ENCODE measurements at regions not wholly inside any gene's neighbourhood (a gene's known extent, or its start where the extent isn't known, plus 50 kb on each side); places are given as distances from the start of the nearest gene placed in this dataset.

DNA sequence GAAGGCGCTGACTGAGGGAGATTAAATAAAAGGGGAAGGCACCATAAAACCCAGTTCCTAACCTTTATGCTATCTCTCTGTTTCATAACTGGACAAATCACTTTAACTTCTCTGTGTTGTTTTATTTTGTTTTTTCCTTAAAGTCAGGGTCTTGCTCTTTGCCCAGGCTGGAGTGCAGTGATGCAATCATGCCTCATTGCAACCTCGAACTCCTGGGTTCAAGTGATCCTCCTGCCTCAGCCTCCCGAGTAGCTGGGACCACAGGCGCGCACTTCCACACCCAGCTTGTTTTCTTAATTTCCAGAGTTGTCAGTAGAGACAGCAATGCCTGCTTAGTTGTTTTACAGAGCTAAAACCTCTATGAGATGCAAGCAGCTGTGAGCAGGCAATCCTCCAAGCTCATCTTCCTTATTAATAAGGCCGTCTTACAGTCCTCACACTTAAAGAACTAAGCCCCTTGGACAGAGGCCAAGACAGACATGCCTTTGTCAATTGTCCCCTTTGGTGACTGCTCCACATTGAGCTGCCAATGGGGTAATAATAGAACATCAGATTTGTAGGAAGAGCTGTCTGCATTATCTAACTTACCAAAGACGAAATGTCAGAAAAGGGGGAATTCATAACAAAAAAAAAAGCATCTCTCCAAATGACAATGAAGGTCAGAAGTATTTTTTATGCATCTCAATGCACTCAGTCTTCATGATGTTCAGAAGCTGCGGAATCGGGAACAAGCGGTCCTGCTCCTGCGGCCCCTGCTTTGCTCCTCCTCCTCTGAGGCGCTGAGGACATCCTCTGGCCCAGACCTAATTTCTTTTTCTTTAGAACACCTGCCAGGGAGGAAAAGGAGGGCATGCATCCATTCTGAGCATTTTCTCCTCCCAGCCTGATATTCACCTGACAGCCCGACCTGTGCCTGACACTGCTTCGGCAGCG is 62.7 kb upstream of the RNF32 start:
- TF ChIP-seq, protein P1, sequence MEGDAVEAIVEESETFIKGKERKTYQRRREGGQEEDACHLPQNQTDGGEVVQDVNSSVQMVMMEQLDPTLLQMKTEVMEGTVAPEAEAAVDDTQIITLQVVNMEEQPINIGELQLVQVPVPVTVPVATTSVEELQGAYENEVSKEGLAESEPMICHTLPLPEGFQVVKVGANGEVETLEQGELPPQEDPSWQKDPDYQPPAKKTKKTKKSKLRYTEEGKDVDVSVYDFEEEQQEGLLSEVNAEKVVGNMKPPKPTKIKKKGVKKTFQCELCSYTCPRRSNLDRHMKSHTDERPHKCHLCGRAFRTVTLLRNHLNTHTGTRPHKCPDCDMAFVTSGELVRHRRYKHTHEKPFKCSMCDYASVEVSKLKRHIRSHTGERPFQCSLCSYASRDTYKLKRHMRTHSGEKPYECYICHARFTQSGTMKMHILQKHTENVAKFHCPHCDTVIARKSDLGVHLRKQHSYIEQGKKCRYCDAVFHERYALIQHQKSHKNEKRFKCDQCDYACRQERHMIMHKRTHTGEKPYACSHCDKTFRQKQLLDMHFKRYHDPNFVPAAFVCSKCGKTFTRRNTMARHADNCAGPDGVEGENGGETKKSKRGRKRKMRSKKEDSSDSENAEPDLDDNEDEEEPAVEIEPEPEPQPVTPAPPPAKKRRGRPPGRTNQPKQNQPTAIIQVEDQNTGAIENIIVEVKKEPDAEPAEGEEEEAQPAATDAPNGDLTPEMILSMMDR (conservative IDR thresholded peaks at IDR 0.05 in 1 of 2, IDR thresholded peaks at IDR 0.05 in 1 of 2; ENCODE audit: low read depth in 1 of 2, low read length in 2 of 2): no peak
- no peak for TF ChIP-seq EZH2 (IDR thresholded peaks at IDR 0.05; ENCODE audit: low read length, missing control alignments)
- H3K27me3 ChIP-seq (ENCODE audit: control insufficient read depth, insufficient read depth, low read length): no peaks in the 10 kb centered on the region

DNA sequence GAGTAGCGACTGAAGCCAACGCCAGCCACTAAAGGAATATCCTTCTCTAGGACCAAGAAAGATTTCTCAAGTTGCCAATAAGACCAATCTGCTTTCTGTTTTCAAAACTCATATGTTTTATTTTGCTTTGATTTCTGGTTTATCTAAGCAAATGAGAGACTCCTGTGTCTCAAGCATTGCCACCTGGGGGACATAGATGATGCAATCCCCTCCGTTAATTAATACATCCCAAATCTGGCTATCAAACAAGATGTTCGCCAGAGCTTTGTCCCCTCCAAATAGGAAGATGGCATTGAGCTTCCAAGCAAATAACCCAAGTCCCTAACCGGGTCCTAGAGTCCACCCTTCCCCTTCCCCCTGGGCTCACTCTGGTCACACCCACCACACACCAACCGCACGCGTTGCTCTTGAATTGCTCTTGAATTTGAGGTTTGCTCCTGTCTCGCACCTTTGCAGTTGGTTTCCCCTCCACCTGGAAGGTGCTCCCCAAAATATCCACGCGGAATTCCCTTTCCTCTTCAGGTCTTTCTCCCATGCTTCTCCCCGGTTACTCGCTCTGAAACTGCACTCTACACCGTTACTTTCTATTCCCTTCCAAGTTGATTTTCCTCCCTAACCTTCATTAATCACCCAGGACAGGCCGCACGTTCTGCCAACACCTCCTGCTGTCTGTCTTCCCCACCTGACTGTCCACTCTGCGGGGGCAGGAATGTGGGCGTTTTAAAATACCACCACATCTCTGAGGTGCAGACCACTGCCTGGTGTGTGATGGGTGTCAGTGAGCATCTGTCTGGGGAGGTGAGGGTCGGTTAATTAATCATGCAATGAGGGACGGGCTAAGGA is 64.1 kb upstream of the RNF32 start:
- Histone ChIP-seq H3K9ac (ENCODE audit: insufficient read depth, low read length) (no peak overlapping the region), H3K79me2 (ENCODE audit: control insufficient read depth, insufficient read depth, low read length) (no peaks in the 10 kb centered on the region), H3K36me3 (ENCODE audit: control insufficient read depth, insufficient read depth, low read length) (no peaks in the 10 kb centered on the region), H3K9me3 (ENCODE audit: control insufficient read depth, insufficient read depth, low read depth, low read length) (no peaks in the 10 kb centered on the region), H3K4me3 (replicated peaks in 1 of 4; ENCODE audit: control extremely low read depth in 1 of 4, insufficient read depth in 1 of 4, low read depth in 3 of 4, low read length in 4 of 4) (no peak overlapping the region), H3K27me3 (ENCODE audit: control insufficient read depth, insufficient read depth, low read length) (no peaks in the 10 kb centered on the region), H3K27ac (ENCODE audit: insufficient read depth, low read length) (no peak overlapping the region), H4K20me1 (ENCODE audit: control insufficient read depth, extremely low read depth, insufficient read depth, low read length) (no peaks in the 10 kb centered on the region), H3K4me2 (ENCODE audit: extremely low read depth, insufficient read depth, low read length) (no peak overlapping the region), H3K4me1 (ENCODE audit: control insufficient read depth, extremely low read depth, insufficient read depth, low read length) (no peaks in the 10 kb centered on the region), H2AFZ (ENCODE audit: low read length) (no peak overlapping the region)
- DNase-seq (ENCODE audit: low read depth in 2 of 2): no peak
- TF ChIP-seq EZH2 (IDR thresholded peaks at IDR 0.05; ENCODE audit: low read length, missing control alignments): no peak
- TF ChIP-seq, protein P1 (conservative IDR thresholded peaks at IDR 0.05 in 1 of 2, IDR thresholded peaks at IDR 0.05 in 1 of 2; ENCODE audit: low read depth in 1 of 2, low read length in 2 of 2): no peak

More for the DNA sequence above, 62.7 kb upstream of the RNF32 start:
- H3K4me1 ChIP-seq (ENCODE audit: control insufficient read depth, extremely low read depth, insufficient read depth, low read length): no peaks in the 10 kb centered on the region
- H3K79me2 ChIP-seq (ENCODE audit: control insufficient read depth, insufficient read depth, low read length): no peaks in the 10 kb centered on the region
- H3K36me3 ChIP-seq (ENCODE audit: control insufficient read depth, insufficient read depth, low read length): no peaks in the 10 kb centered on the region
- no peak overlapping the region for H3K27ac ChIP-seq (ENCODE audit: insufficient read depth, low read length)
- no peak overlapping the region for H3K9ac ChIP-seq (ENCODE audit: insufficient read depth, low read length)
- no peak for DNase-seq (ENCODE audit: low read depth in 2 of 2)
- no peak overlapping the region for H3K4me3 ChIP-seq (replicated peaks in 1 of 4; ENCODE audit: control extremely low read depth in 1 of 4, insufficient read depth in 1 of 4, low read depth in 3 of 4, low read length in 4 of 4)
- no peak overlapping the region for H3K4me2 ChIP-seq (ENCODE audit: extremely low read depth, insufficient read depth, low read length)
- H4K20me1 ChIP-seq (ENCODE audit: control insufficient read depth, extremely low read depth, insufficient read depth, low read length): no peaks in the 10 kb centered on the region
- H3K9me3 ChIP-seq (ENCODE audit: control insufficient read depth, insufficient read depth, low read depth, low read length): no peaks in the 10 kb centered on the region
- H2AFZ ChIP-seq (ENCODE audit: low read length): no peak overlapping the region

DNA sequence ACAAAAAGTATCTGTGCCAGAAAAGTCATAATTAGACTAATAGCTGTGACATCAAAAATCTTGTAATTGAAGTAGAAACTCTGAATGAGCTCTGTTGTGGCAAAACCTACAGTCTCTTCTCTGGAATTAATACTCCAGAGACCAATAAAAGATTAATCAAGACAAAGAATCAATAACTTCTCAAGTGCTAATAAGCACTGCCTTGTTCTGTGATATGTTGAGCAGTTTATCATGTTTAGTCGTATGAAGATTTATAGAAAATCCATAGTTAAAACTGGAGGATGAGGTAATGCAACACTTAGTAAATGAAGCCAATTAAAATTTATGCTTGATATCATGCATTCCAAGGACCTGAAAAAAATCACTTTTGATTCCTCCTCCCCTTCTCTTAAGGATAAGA is 72.3 kb upstream of the RNF32 start:
- H3K27me3 ChIP-seq (ENCODE audit: control insufficient read depth, insufficient read depth, low read length): no peaks in the 10 kb centered on the region
- H3K4me1 ChIP-seq (ENCODE audit: control insufficient read depth, extremely low read depth, insufficient read depth, low read length): no peaks in the 10 kb centered on the region
- H3K36me3 ChIP-seq (ENCODE audit: control insufficient read depth, insufficient read depth, low read length): no peaks in the 10 kb centered on the region
- no peak overlapping the region for H2AFZ ChIP-seq (ENCODE audit: low read length)
- H3K4me2 ChIP-seq (ENCODE audit: extremely low read depth, insufficient read depth, low read length): no peak overlapping the region
- TF ChIP-seq, protein P1 (conservative IDR thresholded peaks at IDR 0.05 in 1 of 2, IDR thresholded peaks at IDR 0.05 in 1 of 2; ENCODE audit: low read depth in 1 of 2, low read length in 2 of 2): no peak
- no peak for TF ChIP-seq EZH2 (IDR thresholded peaks at IDR 0.05; ENCODE audit: low read length, missing control alignments)
- no peak overlapping the region for H3K4me3 ChIP-seq (replicated peaks in 1 of 4; ENCODE audit: control extremely low read depth in 1 of 4, insufficient read depth in 1 of 4, low read depth in 3 of 4, low read length in 4 of 4)
- H4K20me1 ChIP-seq (ENCODE audit: control insufficient read depth, extremely low read depth, insufficient read depth, low read length): no peaks in the 10 kb centered on the region
- H3K9me3 ChIP-seq (ENCODE audit: control insufficient read depth, insufficient read depth, low read depth, low read length): no peaks in the 10 kb centered on the region
- H3K79me2 ChIP-seq (ENCODE audit: control insufficient read depth, insufficient read depth, low read length): no peaks in the 10 kb centered on the region
- no peak overlapping the region for H3K9ac ChIP-seq (ENCODE audit: insufficient read depth, low read length)
- no peak for DNase-seq (ENCODE audit: low read depth in 2 of 2)
- H3K27ac ChIP-seq (ENCODE audit: insufficient read depth, low read length): no peak overlapping the region
